Type B pancreatic cell (in vitro differentiated cells): ENCODE measurements at regions not wholly inside any gene's neighbourhood (a gene's known extent, or its start where the extent isn't known, plus 50 kb on each side); places are given as distances from the start of the nearest gene placed in this dataset.

ENCODE experiments used
- DNase-seq: peaks from one replicate; pipeline ENCODE4 v3.0.0; 2021; ENCODE audit warnings: mixed read lengths; ENCODE audit not compliant: unreplicated experiment; ENCODE audit errors: extremely low spot score
- H3K27ac Mint-ChIP-seq: 2 replicates; pipeline ENCODE4 v1.8.0; 2021; ENCODE audit warnings: mild to moderate bottlenecking, mixed read lengths
- H3K27me3 Mint-ChIP-seq: 2 replicates; pipeline ENCODE4 v1.8.0; 2021; ENCODE audit warnings: mixed read lengths
- H3K36me3 Mint-ChIP-seq: 2 replicates; pipeline ENCODE4 v1.8.0; 2021; ENCODE audit warnings: mixed read lengths
- H3K4me1 Mint-ChIP-seq: one replicate; pipeline ENCODE4 v1.8.0; 2021; ENCODE audit warnings: mixed read lengths; ENCODE audit not compliant: unreplicated experiment
- H3K4me3 Mint-ChIP-seq: 2 replicates; pipeline ENCODE4 v1.8.0; 2021; ENCODE audit warnings: mild to moderate bottlenecking, mixed read lengths
- H3K9me3 Mint-ChIP-seq: 2 replicates; pipeline ENCODE4 v1.8.0; 2021; ENCODE audit warnings: mixed read lengths
- CTCF ChIP-seq: fragments of 200-600 bp; sonication (generic); conservative IDR thresholded peaks from 2 replicates; pipeline ENCODE4 v1.5.0; 2021; ENCODE audit warnings: antibody characterized with exemption, mild to moderate bottlenecking

GRCh38 chr18:56035546-56035945 is 447.6 kb upstream of the TCF4 start:
- Mint-ChIP-seq H3K27ac (no peak overlapping the region), H3K36me3 (no peaks in the 10 kb centered on the region), H3K4me3 (no peak overlapping the region), H3K27me3 (no peaks in the 10 kb centered on the region), H3K4me1 (no peaks in the 10 kb centered on the region), H3K9me3 (peaks cover 14% of the 10 kb centered on the region)
- DNase-seq = no peak
- no peak for TF ChIP-seq CTCF

GRCh38 chr18:56034949-56035348 is 447.0 kb upstream of the TCF4 start:
- Mint-ChIP-seq H3K4me1 (no peaks in the 10 kb centered on the region), H3K27me3 (no peaks in the 10 kb centered on the region)

GRCh38 chr18:56030060-56030459 is 442.1 kb upstream of the TCF4 start:
- no peak for TF ChIP-seq CTCF
- DNase-seq = no peak
- H3K9me3 Mint-ChIP-seq = peaks cover 7% of the 10 kb centered on the region
- H3K36me3 Mint-ChIP-seq = no peaks in the 10 kb centered on the region
- H3K4me3 Mint-ChIP-seq = no peak overlapping the region
- H3K27ac Mint-ChIP-seq = no peak overlapping the region
- H3K27me3 Mint-ChIP-seq = no peaks in the 10 kb centered on the region
- no peaks in the 10 kb centered on the region for H3K4me1 Mint-ChIP-seq

More at GRCh38 chr18:56034949-56035348, 447.0 kb upstream of the TCF4 start:
- H3K9me3 Mint-ChIP-seq = peaks cover 14% of the 10 kb centered on the region
- no peaks in the 10 kb centered on the region for H3K36me3 Mint-ChIP-seq
- TF ChIP-seq CTCF = no peak
- H3K27ac Mint-ChIP-seq = no peak overlapping the region
- no peak overlapping the region for H3K4me3 Mint-ChIP-seq
- no peak for DNase-seq

- peaks cover under 1% of the 10 kb centered on the region for H3K9me3 Mint-ChIP-seq
- H3K27ac Mint-ChIP-seq = no peak overlapping the region
- H3K36me3 Mint-ChIP-seq = no peaks in the 10 kb centered on the region
- H3K27me3 Mint-ChIP-seq = no peaks in the 10 kb centered on the region
- H3K4me1 Mint-ChIP-seq = no peaks in the 10 kb centered on the region
- DNase-seq = no peak
- H3K4me3 Mint-ChIP-seq = no peak overlapping the region
- no peak for TF ChIP-seq CTCF
Measured at GRCh38 chr18:56028514-56028913, 440.5 kb upstream of the TCF4 start.

- Mint-ChIP-seq H3K27ac (no peak overlapping the region), H3K9me3 (no peaks in the 10 kb centered on the region), H3K4me1 (no peaks in the 10 kb centered on the region), H3K4me3 (no peak overlapping the region), H3K27me3 (no peaks in the 10 kb centered on the region), H3K36me3 (no peaks in the 10 kb centered on the region)
- DNase-seq = no peak
- TF ChIP-seq CTCF = no peak
Measured at GRCh38 chr18:56026509-56026908, 438.5 kb upstream of the TCF4 start.

- no peaks in the 10 kb centered on the region for H3K27me3 Mint-ChIP-seq
- TF ChIP-seq CTCF = no peak
- H3K4me1 Mint-ChIP-seq = no peaks in the 10 kb centered on the region
- no peak overlapping the region for H3K4me3 Mint-ChIP-seq
- no peaks in the 10 kb centered on the region for H3K36me3 Mint-ChIP-seq
- peaks cover 6% of the 10 kb centered on the region for H3K9me3 Mint-ChIP-seq
- DNase-seq = no peak
- no peak overlapping the region for H3K27ac Mint-ChIP-seq
Measured at GRCh38 chr18:56021809-56022195, 433.8 kb upstream of the TCF4 start.
